HUDEP-2 (cell line): ENCODE measurements at regions not wholly inside any gene's neighbourhood (a gene's known extent, or its start where the extent isn't known, plus 50 kb on each side); places are given as distances from the start of the nearest gene placed in this dataset.
"Not testable (repeated sequence)": the region's sequence is repeated elsewhere in the genome, so short reads cannot be mapped to it uniquely, and the experiment has no call there.

Experiments used
- DNase-seq, 76 experiments: peaks; one replicate each; lab custom pipeline; 2025; ENCODE audit not compliant: unreplicated experiment in 76 of 76; lab: John Stamatoyannopoulos, UW

DNA sequence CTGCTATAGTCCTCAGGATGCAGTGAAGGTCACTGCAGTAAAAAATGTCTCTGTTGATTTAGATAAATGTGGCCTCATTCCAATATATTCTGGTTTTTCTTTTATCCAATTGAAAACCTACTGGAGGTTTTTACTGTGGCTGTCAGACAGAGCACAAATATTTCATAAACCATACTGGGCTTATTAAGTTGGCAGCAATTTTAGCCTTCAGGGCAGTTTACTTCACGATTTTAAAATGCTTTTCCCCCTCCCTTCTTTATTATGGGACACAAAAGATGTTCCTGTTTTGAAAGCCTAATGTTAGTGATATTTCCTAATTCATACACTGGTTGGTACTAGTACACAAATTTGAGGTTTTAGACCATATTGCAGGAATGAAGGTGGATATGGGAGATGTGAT lies 939.4 kb downstream of the C4orf33 start:
- no peak for DNase-seq

DNA sequence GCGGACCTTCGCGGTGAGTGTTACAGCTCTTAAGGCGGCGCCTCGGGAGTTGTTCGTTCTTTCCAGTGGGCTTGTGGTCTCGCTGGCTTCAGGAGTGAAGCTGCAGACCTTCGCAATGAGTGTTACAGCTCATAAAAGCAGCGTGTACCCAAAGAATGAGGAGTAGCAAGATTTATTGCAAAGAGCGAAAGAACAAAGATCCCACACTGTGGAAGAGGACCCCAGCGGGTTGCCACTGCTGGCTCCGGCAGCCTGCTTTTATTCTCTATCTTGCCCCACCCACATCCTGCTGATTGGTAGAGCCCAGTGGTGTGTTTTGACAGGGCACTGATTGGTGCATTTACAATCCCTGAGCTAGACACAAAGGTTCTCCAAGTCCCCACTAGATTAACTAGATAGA lies 941.9 kb downstream of the C4orf33 start:
- not testable (repeated sequence) for DNase-seq

DNA sequence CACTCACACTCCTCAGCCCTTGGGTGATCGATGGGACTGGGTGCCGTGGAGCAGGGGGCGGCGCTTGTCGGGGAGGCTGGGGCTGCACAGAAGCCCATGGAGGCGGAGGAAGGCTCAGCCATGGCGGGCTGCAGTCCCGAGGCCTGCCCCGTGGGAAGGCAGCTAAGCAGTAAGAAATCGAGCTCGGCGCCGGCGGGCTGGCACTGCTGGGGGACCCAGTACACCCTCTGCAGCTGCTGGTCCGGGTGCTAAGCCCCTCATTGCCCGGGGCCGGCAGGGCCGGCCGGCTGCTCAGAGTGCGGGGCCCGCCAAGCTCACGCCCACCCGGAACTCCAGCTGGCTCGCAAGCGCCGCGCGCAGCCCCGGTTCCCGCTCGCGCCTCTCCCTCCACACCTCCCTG lies 942.6 kb downstream of the C4orf33 start:
- DNase-seq = not testable (repeated sequence)

DNA sequence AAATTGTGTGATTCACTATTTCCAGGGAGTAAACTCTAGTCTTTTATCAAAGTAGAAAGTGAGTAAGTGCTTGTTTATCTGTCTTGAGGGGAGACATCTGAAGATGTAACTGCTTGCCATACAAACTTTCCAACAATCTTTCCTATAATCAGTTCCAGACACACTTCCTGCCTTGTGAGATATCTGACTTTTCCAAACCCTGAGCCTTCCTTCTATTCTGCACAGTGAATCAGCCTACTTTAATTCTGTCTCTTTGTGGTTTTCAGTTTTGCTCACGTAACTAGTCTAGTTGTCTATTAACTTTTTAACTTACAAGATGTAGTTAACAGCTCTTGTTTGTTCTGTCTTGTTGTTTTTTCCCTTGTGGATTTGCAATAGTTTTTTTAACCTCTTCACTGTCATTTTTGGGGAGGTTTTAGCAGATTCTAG lies 947.8 kb downstream of the C4orf33 start:
- DNase-seq = no peak

DNA sequence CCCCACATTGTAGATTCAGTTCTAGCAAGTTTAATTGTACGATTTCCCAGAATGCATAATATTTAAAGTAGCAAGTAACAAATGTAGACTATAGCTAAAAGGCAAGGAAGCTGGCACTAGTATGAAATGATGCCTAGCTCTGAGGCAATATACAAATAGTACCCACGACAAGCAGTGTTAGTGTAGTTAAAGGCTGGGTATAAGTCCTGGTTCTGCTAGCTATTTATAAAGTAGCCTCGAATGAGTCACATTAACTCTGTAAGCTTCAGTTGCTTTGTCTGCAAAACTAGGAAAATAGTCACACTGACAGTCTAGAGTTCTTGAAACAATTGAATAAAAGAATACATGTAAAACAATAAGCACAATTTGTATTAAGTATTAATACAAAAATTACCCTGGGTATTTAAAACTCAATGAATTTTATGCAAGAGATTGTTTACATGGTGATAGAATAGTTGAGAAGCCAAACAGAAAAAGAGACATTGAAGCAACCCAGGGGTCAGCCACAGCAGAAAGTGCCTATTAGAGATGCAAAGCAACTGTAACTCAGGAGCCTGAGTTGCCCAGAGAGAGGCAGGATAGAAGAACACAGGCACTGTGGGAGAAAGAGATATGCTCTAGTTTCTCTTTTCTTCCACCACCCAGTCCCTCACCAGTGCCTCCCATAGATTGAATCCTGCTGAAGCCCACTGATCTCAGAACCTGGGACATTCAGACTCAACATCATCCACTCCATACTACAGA lies 949.0 kb downstream of the C4orf33 start:
- DNase-seq = no peak

DNA sequence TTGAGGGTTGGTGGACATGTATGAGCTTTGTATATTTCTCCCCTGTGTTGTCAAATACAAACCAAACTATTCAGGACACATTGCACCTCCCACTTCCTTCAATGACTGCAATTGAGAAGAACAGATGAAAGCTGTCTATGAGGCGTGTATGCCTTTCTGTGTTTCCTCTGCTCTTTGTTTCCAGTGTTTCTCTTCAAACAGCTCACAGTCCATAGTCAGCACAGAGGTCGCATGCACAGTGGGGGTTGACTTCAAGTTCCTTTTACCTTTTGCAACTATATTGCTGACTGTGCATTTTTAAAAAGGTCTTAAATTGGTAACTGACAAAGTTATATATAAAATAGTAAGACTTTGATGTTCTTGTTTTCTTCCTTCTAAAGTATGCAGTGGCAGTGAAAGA lies 957.8 kb downstream of the C4orf33 start:
- DNase-seq = no peak

DNA sequence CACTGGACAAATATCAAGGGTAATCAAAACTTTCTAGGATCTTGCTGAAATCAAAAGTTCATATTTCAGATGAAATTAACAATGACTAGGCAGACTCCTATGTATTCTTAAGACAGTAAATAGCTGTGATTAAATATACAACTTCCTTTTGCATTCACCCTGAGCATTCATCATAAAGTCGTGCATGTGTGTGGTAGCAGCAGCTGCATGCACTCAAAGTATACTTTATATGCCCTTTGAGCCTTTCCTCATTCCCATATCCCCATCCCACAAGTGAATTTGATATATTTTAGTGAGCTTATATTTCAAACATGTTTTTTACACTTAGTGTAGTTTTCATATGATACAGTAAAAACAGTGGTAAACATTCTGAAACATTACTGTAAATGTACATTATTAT lies 959.0 kb downstream of the C4orf33 start:
- DNase-seq = no peak

DNA sequence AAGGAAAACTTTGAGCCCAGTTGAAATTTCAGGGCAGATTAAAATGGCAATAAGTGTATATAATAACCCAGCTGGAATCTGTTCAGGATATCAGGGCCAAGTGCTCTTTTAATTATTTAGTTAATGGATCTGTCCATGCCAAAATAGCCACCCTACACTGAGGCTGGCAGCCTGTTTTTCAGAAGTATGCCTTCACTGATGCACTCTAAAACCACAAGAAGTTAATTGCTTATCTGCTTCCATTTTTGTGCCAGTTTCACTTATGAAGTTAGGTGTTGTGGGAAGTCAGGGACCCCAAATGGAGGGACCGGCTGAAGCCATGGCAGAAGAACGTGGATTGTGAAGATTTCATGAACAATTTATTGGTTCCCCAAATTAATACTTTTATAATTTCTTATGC lies 960.3 kb downstream of the C4orf33 start:
- DNase-seq = no peak

DNA sequence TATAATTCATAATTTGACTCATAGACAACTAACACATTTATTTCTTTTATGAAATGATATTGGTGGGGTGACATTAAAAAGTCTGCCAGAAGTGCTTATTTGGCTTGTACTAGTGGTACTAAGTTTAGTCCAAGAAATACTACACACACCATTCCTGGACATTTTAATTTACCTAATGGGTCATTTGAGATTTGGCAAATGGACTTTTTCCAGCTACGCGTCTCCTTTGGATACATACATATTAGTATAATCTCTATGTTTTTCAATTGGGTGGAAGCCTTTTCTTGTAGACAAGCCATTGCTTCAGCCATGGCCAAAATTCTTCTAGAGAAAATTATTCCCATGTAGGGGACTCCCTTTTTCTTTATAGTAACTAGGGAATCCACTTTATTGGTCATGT lies 968.5 kb downstream of the C4orf33 start:
- no peak for DNase-seq

DNA sequence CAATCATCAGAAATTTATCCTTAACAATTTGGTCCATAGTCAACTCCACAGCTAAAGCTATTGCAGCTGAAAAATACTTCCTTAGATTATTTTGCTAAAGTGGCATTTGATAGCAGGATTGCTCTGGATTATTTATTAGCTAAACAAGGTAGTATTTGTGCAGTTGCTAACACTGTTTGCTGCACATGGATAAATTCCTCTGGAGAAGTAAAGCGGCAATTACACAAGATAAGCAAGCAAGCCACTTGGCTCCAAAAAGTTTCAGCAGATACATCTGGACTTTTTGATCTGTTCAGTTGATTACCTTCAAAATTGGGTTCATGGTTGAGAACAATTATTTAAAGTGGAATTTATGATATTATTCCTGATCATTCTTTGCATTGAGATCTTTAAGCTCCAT lies 971.5 kb downstream of the C4orf33 start:
- no peak for DNase-seq

DNA sequence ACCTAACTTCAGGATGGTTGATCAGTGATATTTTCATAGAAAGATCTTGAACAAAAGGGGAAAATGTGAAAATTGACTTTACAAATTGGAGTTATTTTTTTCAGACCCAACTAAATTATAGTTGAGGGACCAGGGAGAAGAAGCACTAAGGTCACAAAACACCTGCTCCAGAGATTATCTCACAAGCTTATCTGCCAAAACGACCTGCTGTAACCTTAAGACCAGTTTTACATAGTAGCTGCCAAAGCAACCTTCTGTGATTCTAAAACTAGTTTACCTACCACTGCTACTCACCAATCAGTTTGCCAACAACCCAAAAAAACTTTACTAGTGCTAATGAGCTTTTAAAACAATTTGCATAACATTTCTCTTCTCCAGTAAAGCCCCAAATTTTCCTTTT lies 972.1 kb downstream of the C4orf33 start:
- no peak for DNase-seq

DNA sequence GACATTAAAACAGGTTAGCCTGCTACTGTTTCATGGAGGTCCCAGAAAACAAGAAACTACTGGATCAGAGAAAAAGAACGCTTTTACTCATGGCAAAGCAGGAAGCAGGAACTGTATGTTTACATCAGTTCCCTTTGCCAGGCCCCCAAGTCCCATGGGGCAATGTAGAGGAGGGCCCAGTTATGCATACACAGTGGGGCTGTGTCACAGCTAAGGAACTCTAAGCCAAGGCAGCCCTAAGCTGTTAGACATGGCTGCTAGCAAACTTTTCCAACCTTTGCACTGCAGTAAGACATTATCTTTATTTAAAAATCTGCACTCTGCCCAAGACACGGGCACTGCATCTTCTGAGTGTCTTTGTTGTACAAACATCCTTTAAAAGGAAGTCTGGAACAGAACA lies 975.8 kb downstream of the C4orf33 start:
- DNase-seq = no peak

DNA sequence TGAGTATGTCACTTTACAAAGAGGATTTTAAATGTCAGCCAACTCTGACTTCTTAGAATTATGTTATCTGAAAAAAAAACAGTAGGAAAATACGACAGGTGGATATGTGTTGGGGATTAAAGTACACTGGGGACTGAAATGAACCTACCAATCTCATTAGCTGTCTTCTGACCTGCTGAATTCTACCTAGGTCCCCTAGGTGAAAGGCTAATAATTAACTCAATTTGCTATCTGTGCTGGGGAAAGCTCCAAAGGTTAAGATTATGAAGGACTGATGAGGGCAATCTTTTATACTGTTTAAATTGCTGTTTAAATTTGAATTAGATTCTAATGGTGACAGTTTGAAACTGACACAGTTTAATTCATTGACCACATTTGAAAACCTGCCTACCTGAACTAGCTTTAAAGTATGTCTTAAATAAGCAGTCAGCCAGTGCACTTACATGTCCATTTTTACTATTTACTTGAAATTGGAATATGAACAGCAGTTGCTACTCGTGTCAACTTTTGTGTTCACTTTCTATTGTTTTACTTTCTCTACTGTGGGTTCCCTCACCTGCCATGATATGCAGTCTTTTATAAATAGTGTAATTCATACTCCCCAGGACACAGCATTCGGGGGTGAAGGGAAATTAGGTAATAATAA lies 977.3 kb downstream of the C4orf33 start:
- DNase-seq = no peak

DNA sequence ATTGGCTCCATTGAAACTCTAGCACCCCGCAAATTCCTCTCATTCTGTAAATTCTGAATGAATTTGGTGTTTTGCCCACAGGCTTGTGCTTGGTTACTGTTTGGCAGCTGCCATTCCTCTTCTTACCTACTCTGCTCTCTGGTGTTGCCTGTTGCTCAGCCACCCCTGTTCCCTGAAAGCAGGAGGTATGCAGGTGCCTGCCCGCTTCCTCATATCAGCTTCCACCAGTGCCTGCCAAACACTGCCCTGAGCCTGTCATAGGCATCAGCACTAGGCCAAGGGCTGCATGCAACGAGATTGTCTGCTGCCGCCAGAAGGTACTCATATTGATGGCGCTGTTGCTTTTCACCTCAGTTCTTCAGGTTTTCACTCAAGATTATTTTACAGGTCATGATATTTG lies 978.1 kb downstream of the C4orf33 start:
- DNase-seq = no peak

DNA sequence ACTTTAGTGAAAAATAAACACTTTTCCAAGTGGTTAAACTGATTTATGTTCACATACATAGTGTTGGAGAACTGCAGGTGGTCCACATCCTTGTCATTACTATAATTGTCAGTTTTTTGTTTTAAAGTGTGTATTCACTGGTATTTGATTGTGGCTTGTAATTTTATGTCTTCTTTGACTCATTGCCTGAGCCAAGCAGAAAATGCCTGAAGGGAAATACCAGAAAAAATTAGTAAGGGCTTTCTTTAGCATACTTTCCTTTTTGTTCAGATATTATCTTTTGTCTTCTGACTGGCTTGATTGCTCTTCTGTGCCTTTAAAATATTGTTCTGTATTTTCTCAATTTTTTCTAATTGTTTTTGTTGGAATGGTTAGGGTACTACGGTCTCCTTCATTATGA lies 981.3 kb downstream of the C4orf33 start:
- DNase-seq = no peak

DNA sequence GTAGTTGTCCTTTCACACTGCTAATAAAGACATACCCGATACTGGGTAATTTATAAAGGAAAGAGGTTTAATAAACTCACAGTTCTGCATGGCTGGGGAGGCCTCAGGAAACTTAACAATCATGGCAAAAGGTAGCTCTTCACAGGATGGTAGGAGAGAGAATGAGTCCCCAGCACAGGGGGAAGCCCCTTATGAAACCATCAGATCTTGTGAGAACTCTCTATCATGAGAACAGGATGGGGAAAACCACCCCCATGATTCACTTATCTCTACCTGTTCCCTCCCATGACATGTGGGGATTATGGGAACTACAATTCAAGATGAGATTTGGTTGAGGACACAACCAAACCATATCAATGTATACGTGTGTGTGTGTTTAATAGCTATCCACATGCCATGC lies 983.1 kb downstream of the C4orf33 start:
- not testable (repeated sequence) for DNase-seq

DNA sequence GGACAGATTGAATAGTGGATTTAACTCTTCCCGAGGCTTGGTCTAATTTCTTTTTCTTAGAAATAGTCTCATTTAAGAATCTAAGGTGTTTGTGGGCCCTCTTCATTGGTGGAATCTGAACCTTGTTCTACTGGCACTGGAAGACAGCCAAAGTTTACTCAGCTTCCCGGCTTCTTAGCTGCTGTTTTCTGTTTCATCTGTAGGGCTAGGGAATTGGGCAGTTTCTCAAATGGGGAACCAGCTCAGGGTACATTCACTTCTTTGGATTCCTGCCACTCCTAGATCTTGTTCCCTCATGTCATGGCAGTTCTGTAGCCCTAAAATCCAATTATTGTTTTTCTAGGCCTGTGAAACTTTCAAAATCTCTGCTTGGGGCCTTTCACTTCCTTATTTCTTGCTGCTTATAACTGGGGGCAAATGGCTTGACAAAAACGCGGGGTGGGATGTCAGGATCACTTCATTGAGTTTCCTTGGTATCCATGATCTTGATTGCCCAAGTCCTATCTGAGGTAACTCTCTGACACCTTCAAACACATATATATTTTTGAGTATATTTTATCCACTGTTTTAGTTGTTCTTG lies 985.0 kb downstream of the C4orf33 start:
- no peak for DNase-seq

DNA sequence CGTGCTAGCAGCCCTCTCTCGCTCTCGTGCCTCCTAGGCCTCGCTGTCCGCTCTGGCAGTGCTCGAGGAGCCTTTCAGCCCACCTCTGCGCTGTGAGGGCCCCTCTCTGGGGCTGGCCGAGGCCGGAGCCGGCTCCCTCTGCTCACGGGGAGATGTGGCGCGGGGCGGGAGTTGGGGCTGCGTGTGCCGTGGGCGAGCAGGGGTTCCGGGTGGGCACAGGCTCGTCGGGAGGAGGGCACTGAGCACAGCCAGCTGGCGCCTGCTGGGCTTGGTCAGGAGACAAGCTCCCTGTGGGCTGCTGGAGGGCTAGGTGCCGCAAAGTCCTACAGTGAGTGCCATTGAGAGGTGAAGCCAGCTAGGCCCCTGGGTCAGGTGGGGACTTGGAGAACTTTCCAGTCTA lies 994.5 kb downstream of the C4orf33 start:
- DNase-seq = no peak

DNA sequence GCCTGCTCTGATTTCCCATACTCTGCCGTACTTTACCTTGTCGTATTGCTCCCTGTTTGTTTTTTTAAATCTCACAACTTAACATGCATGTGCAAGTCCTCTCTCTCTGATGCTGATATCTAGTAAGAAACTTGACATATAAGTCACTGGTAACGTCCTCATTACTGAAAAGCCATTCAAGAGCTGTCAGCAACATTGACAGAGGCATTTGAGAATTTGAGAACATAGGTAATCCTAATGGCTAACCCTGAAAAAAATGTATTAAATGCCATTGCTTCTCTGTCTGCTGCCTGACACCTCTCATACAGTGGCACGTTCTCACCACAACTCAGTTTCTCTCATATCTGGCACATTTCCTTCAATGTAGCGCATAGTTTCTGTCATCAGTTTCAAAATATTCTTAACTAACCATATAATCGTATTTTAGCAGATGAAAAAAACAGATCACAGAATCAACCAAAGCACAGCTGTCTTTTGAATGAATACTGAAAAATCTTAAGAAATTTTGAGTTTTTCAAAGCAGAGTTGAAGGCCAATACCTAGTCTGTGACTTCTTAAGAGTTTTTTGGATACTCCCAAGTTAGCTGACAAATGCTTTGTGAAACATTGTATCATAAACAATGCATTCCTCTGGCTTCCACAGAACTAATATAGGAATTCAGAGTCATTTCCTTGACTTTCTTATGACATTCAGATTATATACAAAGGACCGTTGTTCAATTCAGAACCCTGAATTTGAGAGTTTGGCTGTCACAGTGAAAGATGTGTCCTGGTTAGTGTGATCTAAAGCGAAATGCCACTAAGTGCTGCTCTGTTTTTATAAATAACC lies 996.4 kb downstream of the C4orf33 start:
- no peak for DNase-seq

DNA sequence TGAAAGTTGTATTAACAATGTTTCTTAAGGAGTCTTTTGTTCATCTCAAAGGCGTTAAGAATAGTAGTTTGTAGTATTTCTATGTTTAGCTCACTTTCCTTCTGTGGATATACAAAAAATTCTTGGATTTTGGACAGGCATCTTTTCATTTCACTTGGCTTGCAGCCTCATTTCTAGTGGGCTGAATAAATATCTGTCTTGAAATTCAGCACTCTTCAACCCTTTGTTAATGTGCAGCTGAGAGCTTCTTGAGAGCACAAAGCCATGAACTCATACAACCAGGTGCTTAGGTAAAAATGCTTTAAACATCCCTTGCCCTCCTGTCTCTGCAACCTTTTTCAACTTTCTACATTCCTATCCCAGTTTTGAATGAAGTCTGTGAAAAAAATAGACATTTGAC lies 1003.2 kb downstream of the C4orf33 start:
- DNase-seq = no peak

DNA sequence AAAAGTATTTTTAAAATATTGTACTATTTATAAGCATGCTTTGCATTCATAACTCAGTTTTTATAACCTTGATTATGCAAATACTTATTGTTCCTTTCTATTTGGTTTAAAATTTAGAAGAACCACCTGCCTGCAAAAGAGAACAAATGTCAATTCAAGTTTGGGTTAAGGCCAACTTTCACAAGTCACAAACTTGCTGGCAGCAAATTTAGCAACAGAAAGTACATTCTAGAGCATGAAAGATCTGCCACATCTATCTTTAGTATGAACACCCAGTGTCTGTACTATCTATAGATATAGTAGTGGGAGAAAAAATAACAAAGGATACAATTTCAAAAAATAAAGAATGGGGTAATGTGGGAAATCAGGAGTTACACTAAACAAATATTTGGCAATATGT lies 1014.2 kb downstream of the C4orf33 start:
- DNase-seq = no peak
